ENCODE measurements at regions not wholly inside any gene's neighbourhood (a gene's known extent, or its start where the extent isn't known, plus 50 kb on each side); places are given as distances from the start of the nearest gene placed in this dataset.

DNA sequence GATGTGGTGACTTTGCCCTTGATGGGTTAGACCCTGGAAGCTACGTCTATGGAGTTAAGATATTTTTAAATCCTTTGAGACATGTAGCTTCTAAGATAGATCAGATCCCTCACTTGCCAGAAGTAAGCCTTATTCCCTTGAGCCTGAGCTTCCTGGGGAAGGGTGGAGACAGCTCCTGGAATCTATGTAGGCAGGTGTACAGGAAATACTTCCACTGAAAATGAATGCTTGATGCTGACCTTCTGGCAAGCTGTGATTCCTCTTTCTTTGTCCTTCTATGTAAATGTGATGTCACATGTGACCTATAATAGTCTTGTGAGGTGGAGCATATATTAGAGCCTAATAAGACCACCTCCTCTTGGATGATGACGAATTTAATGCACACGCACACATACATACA, 1152.0 kb upstream of the ACO1 start:
- intact Hi-C loops (cut with micrococcal nuclease) (no loop called here), dilution Hi-C loops (cut with MboI; ENCODE audit: extremely low pct_ligation_motif_present, low sequenced_read_pairs) (no loop called here)
- Histone ChIP-seq H3K36me3 (ENCODE audit: control insufficient read depth in 2 of 2, extremely low read depth in 1 of 2, insufficient read depth in 2 of 2, low read length in 2 of 2) (no peaks in the 10 kb centered on the region), H3K9me1 (replicated peaks; ENCODE audit: control insufficient read depth, extremely low read depth, insufficient read depth, low read length) (no peaks in the 10 kb centered on the region), H3K79me2 (ENCODE audit: control insufficient read depth, insufficient read depth, low read length) (no peaks in the 10 kb centered on the region), H3K9ac (replicated peaks; ENCODE audit: extremely low read depth, insufficient read depth, low read length) (no peak overlapping the region), H3K4me3 (replicated peaks in 1 of 3; ENCODE audit: insufficient read depth in 1 of 3, low read depth in 1 of 3, low read length in 3 of 3) (no peak overlapping the region), H3K4me1 (ENCODE audit: control insufficient read depth, extremely low read depth, insufficient read depth, low read length) (peaks cover 15% of the 10 kb centered on the region), H3K27ac (ENCODE audit: insufficient read depth, low read depth, low read length) (no peak overlapping the region), H4K20me1 (replicated peaks; ENCODE audit: control insufficient read depth, extremely low read depth, insufficient read depth, low read length) (no peaks in the 10 kb centered on the region), H2AFZ (ENCODE audit: low read depth, low read length) (no peak overlapping the region), H3K27me3 (ENCODE audit: control insufficient read depth in 2 of 2, insufficient read depth in 2 of 2, low read length in 2 of 2) (no peaks in the 10 kb centered on the region), H3K9me3 (replicated peaks; ENCODE audit: control insufficient read depth, insufficient read depth, low read length) (no peaks in the 10 kb centered on the region), H3K4me2 (ENCODE audit: insufficient read depth, low read length) (no peak overlapping the region)
- FAIRE-seq (no peak), DNase-seq (ENCODE audit: low read depth, low spot score) (no peak)
- CTCF ChIA-PET: interaction anchor here (0.7 to 1.5 kb wide), 3 partner anchors 9 to 149 kb away, joined by 3 to 4 read pairs (median 4); no protein-coding TSS in a partner anchor
- TF ChIP-seq POLR2AphosphoS5 (IDR thresholded peaks at IDR 0.05; ENCODE audit: insufficient read depth, low read depth, low read length) (no peak), POLR2A (IDR thresholded peaks at IDR 0.05; ENCODE audit: low read depth, low read length) (no peak), FOS (IDR thresholded peaks at IDR 0.05; ENCODE audit: borderline replicate concordance, insufficient read depth, low read length) (no peak), GATA2 (IDR thresholded peaks at IDR 0.05; ENCODE audit: insufficient read depth, insufficient read length, low read depth, low read length) (no peak)
- TF ChIP-seq, protein P1, sequence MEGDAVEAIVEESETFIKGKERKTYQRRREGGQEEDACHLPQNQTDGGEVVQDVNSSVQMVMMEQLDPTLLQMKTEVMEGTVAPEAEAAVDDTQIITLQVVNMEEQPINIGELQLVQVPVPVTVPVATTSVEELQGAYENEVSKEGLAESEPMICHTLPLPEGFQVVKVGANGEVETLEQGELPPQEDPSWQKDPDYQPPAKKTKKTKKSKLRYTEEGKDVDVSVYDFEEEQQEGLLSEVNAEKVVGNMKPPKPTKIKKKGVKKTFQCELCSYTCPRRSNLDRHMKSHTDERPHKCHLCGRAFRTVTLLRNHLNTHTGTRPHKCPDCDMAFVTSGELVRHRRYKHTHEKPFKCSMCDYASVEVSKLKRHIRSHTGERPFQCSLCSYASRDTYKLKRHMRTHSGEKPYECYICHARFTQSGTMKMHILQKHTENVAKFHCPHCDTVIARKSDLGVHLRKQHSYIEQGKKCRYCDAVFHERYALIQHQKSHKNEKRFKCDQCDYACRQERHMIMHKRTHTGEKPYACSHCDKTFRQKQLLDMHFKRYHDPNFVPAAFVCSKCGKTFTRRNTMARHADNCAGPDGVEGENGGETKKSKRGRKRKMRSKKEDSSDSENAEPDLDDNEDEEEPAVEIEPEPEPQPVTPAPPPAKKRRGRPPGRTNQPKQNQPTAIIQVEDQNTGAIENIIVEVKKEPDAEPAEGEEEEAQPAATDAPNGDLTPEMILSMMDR (IDR thresholded peaks at IDR 0.05; ENCODE audit: extremely low read depth in 1 of 2, insufficient read depth in 1 of 2, low read depth in 1 of 2, low read length in 2 of 2): no peak
- TF ChIP-seq, protein P2, sequence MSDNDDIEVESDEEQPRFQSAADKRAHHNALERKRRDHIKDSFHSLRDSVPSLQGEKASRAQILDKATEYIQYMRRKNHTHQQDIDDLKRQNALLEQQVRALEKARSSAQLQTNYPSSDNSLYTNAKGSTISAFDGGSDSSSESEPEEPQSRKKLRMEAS (IDR thresholded peaks at IDR 0.05; ENCODE audit: insufficient read depth, insufficient read length): no peak
- POLR2A ChIA-PET: no interaction called here
- BruUV-seq (replicated peaks): no TSS peak

DNA sequence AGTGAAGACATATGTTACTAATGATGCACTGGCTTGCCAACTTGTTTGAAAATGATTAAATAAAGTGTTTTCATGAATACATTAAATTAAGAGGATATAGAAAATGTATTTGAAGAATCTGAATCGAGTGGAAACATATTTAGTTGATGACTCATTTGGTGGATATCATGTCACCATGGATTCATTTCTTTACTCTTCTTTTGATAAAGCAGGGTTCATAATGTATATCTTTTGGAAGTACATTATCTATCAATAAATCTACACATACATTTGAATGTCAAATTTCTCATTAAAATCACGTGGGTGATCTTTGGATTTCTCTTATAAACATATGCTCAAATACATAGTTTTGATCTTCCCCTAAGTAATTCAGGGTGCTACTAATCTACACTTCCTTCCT, 1148.1 kb upstream of the ACO1 start:
- intact Hi-C loops (cut with micrococcal nuclease): no loop called here
- FAIRE-seq: no peak
- ChIA-PET CTCF (interaction anchor here (0.9 kb wide), 1 partner anchor 12 kb away, joined by 3 read pairs; no protein-coding TSS in a partner anchor), POLR2A (no interaction called here)
- peak; percentile 5 for DNase-seq (ENCODE audit: low read depth, low spot score)
- no peak overlapping the region for H3K4me3 ChIP-seq (replicated peaks in 1 of 3; ENCODE audit: insufficient read depth in 1 of 3, low read depth in 1 of 3, low read length in 3 of 3)
- peaks cover 18% of the 10 kb centered on the region for H3K4me1 ChIP-seq (ENCODE audit: control insufficient read depth, extremely low read depth, insufficient read depth, low read length)
- no peaks in the 10 kb centered on the region for H3K9me3 ChIP-seq (replicated peaks; ENCODE audit: control insufficient read depth, insufficient read depth, low read length)
- H3K9ac ChIP-seq (replicated peaks; ENCODE audit: extremely low read depth, insufficient read depth, low read length): no peak overlapping the region
- BruUV-seq (replicated peaks): no TSS peak
- dilution Hi-C loops (cut with MboI; ENCODE audit: extremely low pct_ligation_motif_present, low sequenced_read_pairs): no loop called here
- no peak overlapping the region for H3K27ac ChIP-seq (ENCODE audit: insufficient read depth, low read depth, low read length)
- H3K79me2 ChIP-seq (ENCODE audit: control insufficient read depth, insufficient read depth, low read length): no peaks in the 10 kb centered on the region
- peak overlapping the region; percentile 8 for H3K4me2 ChIP-seq (ENCODE audit: insufficient read depth, low read length)
- H3K9me1 ChIP-seq (replicated peaks; ENCODE audit: control insufficient read depth, extremely low read depth, insufficient read depth, low read length): no peaks in the 10 kb centered on the region
- H3K36me3 ChIP-seq (ENCODE audit: control insufficient read depth in 2 of 2, extremely low read depth in 1 of 2, insufficient read depth in 2 of 2, low read length in 2 of 2): no peaks in the 10 kb centered on the region
- no peaks in the 10 kb centered on the region for H3K27me3 ChIP-seq (ENCODE audit: control insufficient read depth in 2 of 2, insufficient read depth in 2 of 2, low read length in 2 of 2)
- no peaks in the 10 kb centered on the region for H4K20me1 ChIP-seq (replicated peaks; ENCODE audit: control insufficient read depth, extremely low read depth, insufficient read depth, low read length)
- H2AFZ ChIP-seq (ENCODE audit: low read depth, low read length): no peak overlapping the region
- no peak for TF ChIP-seq EZH2 (IDR thresholded peaks at IDR 0.05; ENCODE audit: borderline replicate concordance, low read depth, low read length, severe bottlenecking)
- no peak for TF ChIP-seq POLR2AphosphoS5 (IDR thresholded peaks at IDR 0.05; ENCODE audit: insufficient read depth, low read depth, low read length)
- no peak for TF ChIP-seq GATA2 (IDR thresholded peaks at IDR 0.05; ENCODE audit: insufficient read depth, insufficient read length, low read depth, low read length)
